SK-N-MC (cell line): ENCODE measurements at regions not wholly inside any gene's neighbourhood (a gene's known extent, or its start where the extent isn't known, plus 50 kb on each side); places are given as distances from the start of the nearest gene placed in this dataset.

Source experiments
- EZH2 ChIP-seq: fragments of 200-600 bp; sonication (generic); IDR thresholded peaks from one replicate; pipeline ENCODE4 v1.6.1; 2017; ENCODE audit warnings: antibody characterized with exemption
- POLR2AphosphoS5 ChIP-seq: IDR thresholded peaks from 2 replicates; pipeline ENCODE4 v1.6.1; 2012; ENCODE audit warnings: mild to moderate bottlenecking, low read depth, low read length, borderline replicate concordance

- TF ChIP-seq POLR2AphosphoS5 (no peak), EZH2 (no peak)
These were observed 61.0 kb upstream of the FER start for GRCh38 chr5:108686676-108687075.
